HG03039 (cell line): ENCODE measurements at regions not wholly inside any gene's neighbourhood (a gene's known extent, or its start where the extent isn't known, plus 50 kb on each side); places are given as distances from the start of the nearest gene placed in this dataset.
"Not testable (repeated sequence)": the region's sequence is repeated elsewhere in the genome, so short reads cannot be mapped to it uniquely, and the experiment has no call there.

Experiments used
- ATAC-seq: cut with Tn5 transposase; IDR thresholded peaks from one replicate; pipeline ENCODE4 v1.9.1; 2021; ENCODE audit warnings: mild to moderate bottlenecking, moderate library complexity; ENCODE audit not compliant: unreplicated experiment

DNA sequence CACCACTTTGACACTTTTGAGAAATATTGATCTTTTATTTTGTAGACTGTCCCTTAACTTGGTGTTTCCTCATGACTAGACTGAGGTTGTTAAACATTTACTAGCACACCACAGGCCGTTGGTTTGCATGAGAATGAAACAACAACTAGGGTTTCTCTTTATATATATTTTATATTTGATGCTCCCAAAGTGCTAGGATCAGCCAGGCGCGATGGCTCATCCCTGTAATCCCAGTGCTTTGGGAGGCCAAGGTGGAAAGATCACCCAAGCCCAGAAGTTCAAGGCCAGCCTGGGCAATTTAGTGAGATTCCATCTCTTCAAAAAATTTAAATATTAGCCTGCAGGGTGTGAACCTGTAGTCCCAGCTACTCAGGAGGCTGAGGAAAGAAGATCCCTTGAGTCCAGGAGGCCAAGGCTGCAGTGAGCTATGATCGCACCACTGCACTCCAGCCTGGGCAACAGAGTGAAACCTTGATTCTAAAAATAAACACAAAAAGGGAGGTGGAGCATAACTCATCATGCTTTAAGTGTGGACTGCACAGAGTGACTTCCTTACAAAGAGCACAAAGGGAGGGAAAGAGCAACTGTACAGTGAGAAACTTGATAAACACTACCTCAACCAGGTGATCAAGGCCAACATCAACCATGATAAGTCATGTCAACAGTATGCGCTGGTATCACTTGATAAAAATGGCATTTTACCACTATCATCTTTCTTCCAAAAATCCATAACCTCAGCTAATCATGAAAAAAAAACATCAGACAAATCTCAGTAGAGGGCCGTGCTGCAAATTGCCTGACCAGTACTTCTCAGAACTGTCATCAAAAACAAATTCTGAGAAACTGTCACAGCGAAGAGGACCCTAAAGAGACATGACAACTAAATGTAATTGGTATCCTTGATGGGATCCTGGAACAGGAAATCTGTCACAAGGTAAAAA, 72.8 kb upstream of the ATF7IP2 start:
- ATAC-seq, result no peak

GRCh38 chr16:10314317-10314716, 71.5 kb upstream of the ATF7IP2 start:
- no peak for ATAC-seq

DNA sequence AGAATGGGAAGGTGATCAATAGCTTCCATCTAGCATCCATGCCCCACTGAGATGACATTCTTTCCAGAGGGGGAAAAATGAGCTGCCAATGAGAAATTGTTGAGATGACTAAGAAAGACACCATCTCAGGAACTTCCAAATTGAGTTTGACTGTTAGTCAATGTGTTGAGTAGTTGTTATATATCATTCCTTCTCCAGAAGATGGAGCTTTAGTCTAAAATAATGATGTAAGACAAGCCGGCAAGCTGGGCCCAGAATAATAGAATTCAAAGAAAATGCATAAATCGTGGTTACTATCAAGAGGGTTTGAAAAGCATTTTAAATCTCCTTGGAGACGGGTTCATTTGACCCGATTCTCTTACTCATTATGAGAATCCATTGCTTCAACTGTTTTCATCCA, 71.0 kb upstream of the ATF7IP2 start:
- no peak for ATAC-seq

GRCh38 chr16:10317425-10318001, 68.3 kb upstream of the ATF7IP2 start:
- no peak for ATAC-seq

DNA sequence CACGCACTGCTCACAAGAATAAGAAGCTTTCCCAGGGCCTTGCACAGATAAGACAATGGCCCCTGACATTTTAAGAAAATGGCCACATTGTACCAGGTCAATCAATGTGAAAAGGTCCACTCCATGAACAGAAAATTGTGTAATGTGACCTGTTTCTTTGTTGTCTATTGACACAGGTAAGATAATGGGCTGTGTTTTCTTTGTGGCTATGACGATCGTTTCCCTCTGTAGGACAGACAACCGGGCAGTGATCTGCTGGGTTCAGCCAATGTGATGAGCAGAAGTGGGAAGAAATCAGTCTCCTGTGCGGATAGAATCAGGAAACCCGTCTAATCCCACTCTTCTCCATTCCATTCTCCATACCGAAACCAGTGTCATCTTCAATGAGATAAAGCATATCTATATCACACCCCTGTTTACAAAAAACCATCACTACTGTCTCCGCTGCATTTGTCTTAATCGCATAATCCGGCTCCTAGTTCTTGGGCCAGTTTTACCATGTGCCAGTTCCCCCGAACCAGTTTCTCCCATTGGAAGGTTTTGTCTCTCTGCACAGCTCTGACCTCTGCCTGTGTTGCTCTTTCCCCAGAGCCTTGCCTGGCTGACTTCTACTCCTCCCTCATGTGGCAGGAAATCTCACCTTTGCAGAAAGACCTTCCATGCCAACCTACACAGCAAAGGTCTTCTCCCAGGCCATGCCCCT, 66.9 kb upstream of the ATF7IP2 start:
- no peak for ATAC-seq

DNA sequence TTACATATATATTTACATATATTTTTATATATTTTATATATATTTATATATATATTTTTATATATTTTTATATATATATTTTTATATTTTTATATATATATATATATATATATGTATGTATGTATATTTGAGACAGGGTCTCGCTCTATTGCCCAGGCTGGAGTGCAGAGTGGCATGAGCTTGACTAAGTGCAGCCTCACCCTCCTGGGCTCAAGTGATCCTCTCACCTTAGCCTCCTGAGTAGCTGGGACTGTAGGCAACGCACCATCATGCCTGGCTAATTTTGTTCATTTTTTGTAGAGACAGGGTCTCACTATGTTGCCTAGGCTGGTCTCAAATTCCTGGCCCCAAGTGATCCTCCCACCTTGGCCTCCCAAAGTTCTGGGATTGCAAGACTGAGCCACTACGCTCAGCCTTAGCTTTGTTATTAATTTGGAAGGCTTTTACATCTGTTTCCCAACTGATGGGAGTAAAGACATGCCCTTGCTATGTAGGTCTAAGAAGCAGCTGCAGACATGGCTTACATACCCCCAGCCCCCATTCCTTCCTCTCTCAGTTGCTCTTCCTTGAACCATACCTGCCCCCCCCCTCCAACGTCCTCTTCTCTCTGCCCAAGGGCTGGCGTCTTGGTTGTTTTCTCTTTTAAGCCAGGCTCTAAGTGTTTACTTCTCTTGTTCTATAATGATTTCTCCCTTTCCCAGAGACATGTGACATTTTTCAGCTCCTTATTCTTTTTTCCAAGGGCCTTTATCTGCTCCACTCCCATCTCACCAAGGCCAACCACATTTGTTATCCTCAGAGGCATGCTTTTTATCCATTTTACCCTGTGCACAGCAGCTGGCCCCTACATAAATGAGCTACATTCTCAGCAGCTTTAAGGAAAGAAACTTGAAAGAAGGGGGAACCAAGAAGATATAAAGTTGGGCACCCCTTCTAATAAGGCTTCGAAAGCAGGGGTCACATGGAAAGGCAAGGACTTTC, 64.2 kb upstream of the ATF7IP2 start:
- no peak for ATAC-seq

DNA sequence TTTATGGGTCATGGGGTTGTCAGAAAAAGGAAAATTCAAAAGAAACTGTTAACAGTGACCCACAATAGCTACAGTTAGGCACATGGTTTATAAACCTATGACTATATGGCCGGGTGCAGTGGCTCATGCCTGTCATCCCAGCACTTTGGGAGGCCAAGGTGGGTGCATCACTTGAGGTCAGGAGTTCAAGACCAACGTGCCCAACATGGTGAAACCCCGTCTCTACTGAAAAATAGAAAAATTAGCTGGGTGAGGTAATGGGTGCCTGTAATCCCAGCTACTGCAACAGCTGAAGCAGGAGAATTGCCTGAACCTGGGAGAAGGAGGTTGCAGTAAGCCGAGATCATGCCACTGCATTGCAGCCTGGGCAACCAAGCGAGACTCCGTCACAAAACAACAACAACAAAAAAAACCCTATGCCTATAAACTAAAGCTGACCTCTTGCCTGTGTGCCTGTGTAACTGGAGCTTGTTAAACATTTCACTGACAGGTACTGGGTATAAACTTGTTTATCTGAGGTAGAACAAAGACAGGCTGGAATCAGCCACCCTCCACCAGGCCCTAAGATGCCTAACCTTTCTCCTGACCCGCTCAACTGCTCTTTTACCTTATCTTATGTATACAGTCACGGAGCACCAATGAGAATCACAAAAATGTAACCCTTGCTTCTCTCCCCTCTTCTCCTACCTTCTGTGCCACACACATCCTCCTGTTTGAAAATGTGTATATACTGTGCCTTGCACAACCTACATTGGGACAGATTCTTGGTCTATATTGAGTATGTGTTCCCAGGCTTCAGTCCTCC, 62.9 kb upstream of the ATF7IP2 start:
- ATAC-seq, result no peak

DNA sequence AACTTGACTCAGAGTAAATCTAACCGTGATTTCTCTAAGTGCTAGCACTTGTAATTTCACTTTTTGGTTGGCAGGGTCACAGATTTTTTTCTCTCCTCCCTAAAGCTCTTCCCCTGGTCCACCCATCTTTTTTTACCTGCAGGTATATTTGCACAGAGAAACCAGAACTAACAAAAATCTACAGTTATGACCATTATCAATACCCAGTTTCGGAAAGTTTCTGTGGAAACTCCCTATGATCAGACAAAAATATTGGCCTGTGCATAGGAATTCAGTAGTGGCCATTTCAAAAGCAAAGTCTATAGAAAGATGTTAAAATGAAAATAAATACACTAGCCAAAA, 62.4 kb upstream of the ATF7IP2 start:
- no peak for ATAC-seq

DNA sequence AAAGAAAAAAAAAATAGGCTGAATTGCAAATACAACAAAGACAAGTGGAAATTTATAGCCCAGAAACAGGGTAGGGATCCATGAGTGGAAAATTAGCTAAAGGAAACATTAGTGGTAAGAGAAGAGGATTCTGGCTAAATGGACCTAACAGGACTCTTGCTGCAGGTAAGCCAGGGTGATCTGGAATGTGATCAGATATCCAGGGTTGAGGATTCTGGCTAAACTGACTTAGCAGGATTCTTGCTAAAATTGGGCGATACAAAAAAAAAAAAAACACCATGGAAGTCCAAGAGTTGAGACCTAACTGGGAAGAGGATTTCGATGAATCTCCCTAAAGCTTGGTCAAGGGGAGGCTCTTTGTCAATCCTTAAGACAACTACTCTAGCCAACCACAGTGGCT, 61.7 kb upstream of the ATF7IP2 start:
- ATAC-seq, result no peak

DNA sequence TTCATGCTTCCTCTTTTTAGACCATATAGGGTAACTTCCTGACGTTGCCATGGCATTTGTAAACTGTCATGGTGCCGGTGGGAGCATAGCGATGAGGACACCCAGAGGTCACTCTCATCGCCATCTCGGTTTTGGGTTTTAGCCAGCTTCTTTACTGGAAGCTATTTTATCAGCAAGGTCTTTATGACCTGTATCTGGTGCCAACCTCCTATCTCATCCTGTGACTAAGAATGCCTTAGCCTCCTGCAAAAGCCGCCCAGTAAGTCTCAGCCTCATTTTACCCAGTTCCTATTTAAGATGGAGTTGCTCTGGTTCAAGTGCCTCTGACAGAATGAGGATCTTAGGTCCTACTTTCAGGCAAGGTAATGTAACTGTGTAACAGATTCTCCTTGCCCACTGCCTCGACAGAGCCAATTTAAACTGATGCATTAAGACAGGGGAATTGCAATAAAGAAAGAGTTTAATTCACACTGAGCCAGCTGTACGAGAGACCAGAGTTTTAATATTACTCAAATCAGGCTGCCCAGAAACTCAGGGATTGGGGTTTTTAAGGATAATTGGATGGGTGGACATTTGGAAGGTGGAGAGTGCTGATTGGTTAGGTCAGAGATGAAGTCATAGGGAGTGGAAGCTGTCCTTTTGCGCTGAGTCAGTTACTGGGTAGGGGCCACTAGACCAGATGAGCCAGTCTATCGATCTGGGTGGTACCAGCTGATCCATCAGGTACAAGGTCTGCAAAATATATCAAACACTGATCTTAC, 59.9 kb upstream of the ATF7IP2 start:
- no peak for ATAC-seq

DNA sequence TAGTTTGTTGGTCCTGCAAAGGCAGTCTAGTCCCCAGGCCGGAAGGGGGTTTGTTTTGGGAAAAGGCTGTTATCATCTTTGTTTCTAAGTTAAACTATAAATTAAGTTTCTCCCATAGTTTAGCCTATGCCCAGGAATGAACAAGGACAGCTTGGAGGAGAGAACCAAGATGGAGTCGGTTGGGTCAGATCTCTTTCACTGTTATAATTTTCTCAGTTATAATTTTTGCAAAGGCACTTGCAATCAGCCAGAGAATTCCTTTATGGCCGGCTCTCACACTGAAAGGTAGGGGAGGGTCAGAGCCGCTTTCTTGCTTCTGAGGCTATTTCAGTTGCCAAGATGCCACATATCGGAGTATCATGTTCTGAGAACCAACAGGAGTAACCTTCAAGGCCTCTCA, 59.2 kb upstream of the ATF7IP2 start:
- no peak for ATAC-seq

DNA sequence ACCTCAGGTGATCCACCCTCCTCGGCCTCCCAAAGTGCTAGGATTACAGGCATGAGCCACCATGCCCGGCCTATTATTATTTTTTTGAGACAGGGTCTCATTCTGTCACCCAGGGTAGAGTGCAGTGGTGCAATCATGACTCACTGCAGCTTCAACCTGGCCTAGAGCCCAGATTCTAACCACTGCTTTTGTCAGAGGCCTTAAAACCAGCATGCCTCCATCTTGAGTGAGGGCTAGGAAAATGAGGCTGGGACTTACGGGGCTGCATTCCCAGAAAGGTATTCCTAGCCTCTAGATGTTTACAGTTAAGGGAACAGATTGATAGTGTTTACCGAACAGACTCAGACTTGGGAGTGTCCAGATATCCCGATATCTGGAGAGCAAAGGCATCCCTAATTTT, 57.6 kb upstream of the ATF7IP2 start:
- not testable (repeated sequence) for ATAC-seq

GRCh38 chr16:10332241-10332640, 53.6 kb upstream of the ATF7IP2 start:
- no peak for ATAC-seq

GRCh38 chr16:10332775-10333174, 53.1 kb upstream of the ATF7IP2 start:
- ATAC-seq, result no peak

GRCh38 chr16:10333321-10334032, 52.4 kb upstream of the ATF7IP2 start:
- ATAC-seq, result no peak

GRCh38 chr16:10335681-10336080, 50.2 kb upstream of the ATF7IP2 start:
- no peak for ATAC-seq
